Stimulated activated naive B cell treated with anti-CD40 and anti-IgM and Interleukin-4, amounts not matched to agents 10 μg/mL and 1 μg/mL and 100 μg/mL, for 72 hours (primary cell): ENCODE measurements at regions not wholly inside any gene's neighbourhood (a gene's known extent, or its start where the extent isn't known, plus 50 kb on each side); places are given as distances from the start of the nearest gene placed in this dataset.
"Not testable (repeated sequence)": the region's sequence is repeated elsewhere in the genome, so short reads cannot be mapped to it uniquely, and the experiment has no call there.

Experiments
- ATAC-seq, 2 donors: fragments of 150-1000 bp; cut with Tn5 transposase; replicated peaks; 2 replicates each; pipeline ENCODE4 v1.10.0; 2021; ENCODE audit warnings: moderate library complexity in 1 of 2
- DNase-seq: peaks from one replicate; pipeline ENCODE4 v3.0.0; 2021
- H3K27ac Mint-ChIP-seq: one replicate; pipeline ENCODE4 v1.8.0; 2022; ENCODE audit warnings: mild to moderate bottlenecking, mixed read lengths
- H3K27me3 Mint-ChIP-seq, 2 donors: one replicate each; pipeline ENCODE4 v1.8.0; 2022; ENCODE audit warnings: mixed read lengths in 2 of 2
- H3K36me3 Mint-ChIP-seq, 2 donors: one replicate each; pipeline ENCODE4 v1.8.0; 2022; ENCODE audit warnings: mixed read lengths in 2 of 2, mild to moderate bottlenecking in 1 of 2
- H3K4me1 Mint-ChIP-seq, 2 donors: one replicate each; pipeline ENCODE4 v1.8.0; 2022; ENCODE audit warnings: mixed read lengths in 2 of 2, mild to moderate bottlenecking in 1 of 2
- H3K4me3 Mint-ChIP-seq, 2 donors: one replicate each; pipeline ENCODE4 v1.8.0; 2022; ENCODE audit warnings: mild to moderate bottlenecking in 2 of 2, mixed read lengths in 2 of 2, moderate library complexity in 1 of 2
- H3K9me3 Mint-ChIP-seq, 2 donors: one replicate each; pipeline ENCODE4 v1.8.0; 2022; ENCODE audit warnings: mixed read lengths in 2 of 2, mild to moderate bottlenecking in 1 of 2

DNA sequence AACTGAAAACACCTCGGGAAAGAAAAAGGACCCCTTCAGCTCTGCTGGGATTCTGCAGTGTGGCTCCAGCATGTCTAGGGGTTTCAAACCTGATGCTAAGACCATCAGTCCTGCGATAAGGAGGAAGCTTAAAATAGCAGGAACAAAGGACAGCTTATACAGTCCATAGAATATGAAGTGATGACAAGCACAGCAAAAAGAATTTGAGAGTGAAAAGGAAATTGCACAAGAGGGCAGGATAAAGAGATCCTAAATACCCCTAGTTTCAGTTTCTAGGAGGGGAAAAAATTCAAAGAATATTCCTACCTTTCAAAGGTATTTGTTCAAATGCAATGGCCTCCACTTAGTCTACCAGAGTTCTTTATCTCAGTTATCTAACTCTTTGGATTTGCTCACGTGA is 171.4 kb downstream of the TGFB2 start:
- DNase-seq, result no peak
- peaks cover 3 to 10% of the 10 kb centered on the region in 2 donors for H3K4me1 Mint-ChIP-seq
- H3K27me3 Mint-ChIP-seq, result peaks cover 13 to 28% of the 10 kb centered on the region in 2 donors
- no peaks in the 10 kb centered on the region for H3K36me3 Mint-ChIP-seq
- no peak for ATAC-seq
- no peak overlapping the region for H3K4me3 Mint-ChIP-seq
- H3K9me3 Mint-ChIP-seq, result peaks cover 0 to 7% of the 10 kb centered on the region in 2 donors
- no peak overlapping the region for H3K27ac Mint-ChIP-seq

DNA sequence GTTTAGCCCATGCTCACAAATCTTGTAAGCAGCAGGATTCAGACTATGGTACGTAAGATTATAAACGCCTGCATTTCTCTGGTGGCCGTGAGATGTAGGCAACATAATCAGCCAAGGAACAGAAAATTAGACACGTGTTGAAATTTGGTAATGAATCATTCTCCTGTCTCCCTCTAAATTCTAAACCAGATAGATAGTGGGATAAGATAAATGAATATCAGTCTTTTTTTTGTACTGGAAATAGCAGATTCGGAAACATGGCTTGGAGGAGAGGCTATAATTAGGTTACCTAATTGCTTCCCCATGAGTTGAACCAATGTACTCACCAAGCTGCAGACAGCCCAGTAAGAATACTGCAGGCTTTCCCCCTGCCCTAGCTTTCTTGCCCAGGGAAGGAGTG is 172.3 kb downstream of the TGFB2 start:
- Mint-ChIP-seq H3K9me3 (peaks cover 0 to 4% of the 10 kb centered on the region in 2 donors), H3K36me3 (no peaks in the 10 kb centered on the region), H3K27me3 (peaks cover 14 to 30% of the 10 kb centered on the region in 2 donors), H3K4me1 (peaks cover 0 to 4% of the 10 kb centered on the region in 2 donors), H3K4me3 (no peak overlapping the region), H3K27ac (no peak overlapping the region)
- no peak for ATAC-seq
- no peak for DNase-seq

DNA sequence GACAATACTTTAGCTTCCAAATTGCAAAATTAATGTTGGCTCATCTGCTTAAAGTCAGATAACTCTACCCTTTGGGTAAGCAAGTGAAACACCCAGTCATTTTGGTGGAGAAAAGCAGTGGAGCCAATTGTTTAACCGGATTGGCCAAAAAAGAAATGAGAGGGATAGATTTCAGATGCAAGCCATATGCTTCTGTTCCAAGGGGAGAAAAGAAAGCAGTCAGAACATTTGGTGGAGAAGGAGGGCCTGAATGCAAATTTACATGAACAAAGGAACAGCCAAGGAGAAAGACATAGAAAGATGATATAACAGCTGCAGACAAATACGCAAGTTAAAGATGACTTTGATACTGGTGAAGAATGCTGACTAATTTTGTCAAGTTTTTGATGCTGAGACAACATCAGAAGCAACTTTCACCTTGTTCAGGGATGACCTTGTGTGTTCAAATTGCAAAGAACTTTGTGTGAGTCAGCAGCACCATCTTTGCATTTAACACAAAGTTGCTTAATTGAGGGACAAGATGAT is 173.1 kb downstream of the TGFB2 start:
- Mint-ChIP-seq H3K4me3 (no peak overlapping the region), H3K27me3 (peaks cover 14 to 30% of the 10 kb centered on the region in 2 donors), H3K27ac (no peak overlapping the region), H3K36me3 (no peaks in the 10 kb centered on the region), H3K4me1 (no peaks in the 10 kb centered on the region), H3K9me3 (no peaks in the 10 kb centered on the region)
- DNase-seq, result no peak
- no peak for ATAC-seq

DNA sequence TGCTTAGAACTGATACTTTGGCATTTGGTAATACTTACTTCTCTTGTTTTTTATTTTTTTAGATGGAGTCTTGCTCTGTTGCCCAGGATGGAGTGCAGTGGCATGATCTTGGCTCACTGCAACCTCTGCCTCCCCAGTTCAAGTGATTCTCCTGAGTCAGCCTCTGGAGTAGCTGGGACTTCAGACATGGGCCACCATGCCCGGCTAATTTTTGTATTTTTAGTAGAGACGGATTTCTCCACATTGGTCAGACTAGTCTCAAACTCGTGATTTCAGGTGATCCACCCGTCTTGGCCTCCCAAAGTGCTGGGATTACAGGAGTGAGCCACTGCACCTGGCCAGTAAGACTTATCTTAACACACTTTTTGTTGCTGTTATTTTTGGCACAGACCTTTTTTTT is 175.5 kb downstream of the TGFB2 start:
- not testable (repeated sequence) for ATAC-seq, DNase-seq, H3K9me3 Mint-ChIP-seq, H3K4me3 Mint-ChIP-seq, H3K36me3 Mint-ChIP-seq, H3K27ac Mint-ChIP-seq, H3K4me1 Mint-ChIP-seq
- H3K27me3 Mint-ChIP-seq, result peaks cover 14 to 30% of the 10 kb centered on the region in 2 donors

DNA sequence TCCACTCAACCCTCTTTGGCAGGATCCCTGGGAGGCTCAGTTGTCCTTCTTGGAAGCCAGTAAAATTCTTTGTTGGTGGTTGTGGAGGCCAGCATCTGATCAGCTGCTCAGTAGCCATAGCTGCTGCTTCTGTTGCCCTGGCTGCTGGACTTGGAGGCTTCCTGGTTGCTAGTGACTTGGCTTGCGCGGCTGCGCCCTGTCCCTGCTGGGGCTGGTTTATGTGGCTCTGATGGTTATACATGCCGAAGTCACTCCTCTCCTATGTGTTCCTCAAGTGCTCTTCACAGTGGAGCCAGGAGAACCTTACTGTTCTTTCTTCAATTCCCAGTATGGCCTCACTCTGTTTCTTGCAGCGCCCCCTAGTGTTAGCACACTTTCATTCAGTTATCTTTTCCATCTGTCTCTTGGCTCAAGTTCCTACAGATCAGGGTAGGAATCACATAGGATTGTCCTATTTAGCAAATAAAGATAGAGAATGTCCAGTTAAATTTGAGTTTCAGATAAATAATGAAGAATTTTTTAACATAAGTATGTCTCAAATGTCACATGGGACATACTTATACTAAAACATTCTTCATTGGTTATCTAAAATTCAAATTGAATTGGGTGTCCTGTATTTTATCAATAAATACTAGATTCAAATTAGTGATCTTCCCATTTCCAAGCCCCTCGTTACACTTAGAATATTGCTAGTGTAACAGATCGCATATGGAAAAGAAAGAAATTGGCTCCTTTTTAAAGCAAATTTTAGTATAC is 176.5 kb downstream of the TGFB2 start:
- Mint-ChIP-seq H3K4me3 (no peak overlapping the region), H3K36me3 (no peaks in the 10 kb centered on the region), H3K27ac (no peak overlapping the region), H3K9me3 (no peaks in the 10 kb centered on the region), H3K27me3 (peaks cover 11 to 30% of the 10 kb centered on the region in 2 donors), H3K4me1 (no peaks in the 10 kb centered on the region)
- DNase-seq, result peak; percentile 6
- ATAC-seq, result peak; percentile 51

DNA sequence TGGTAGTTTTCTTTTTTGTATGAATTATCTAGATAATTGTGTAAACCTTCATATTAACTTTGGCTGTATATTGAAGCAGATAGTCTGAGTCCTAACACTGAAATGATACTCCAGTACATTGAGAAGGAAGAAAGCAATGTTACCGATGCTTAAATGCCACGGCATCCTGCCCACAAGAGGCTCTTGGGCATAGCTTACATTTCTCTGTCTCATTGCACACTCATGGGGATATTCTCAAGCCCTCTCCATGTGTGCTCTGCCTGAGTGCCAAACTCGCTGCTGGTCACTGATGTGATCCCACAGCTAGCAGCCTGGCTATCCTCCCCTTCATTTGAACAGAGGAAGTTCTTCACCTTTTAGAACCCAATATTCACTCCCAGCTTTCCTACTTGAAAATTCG is 179.4 kb downstream of the TGFB2 start:
- H3K4me3 Mint-ChIP-seq, result no peak overlapping the region
- peaks cover 11 to 18% of the 10 kb centered on the region in 2 donors for H3K27me3 Mint-ChIP-seq
- H3K27ac Mint-ChIP-seq, result no peak overlapping the region
- no peaks in the 10 kb centered on the region for H3K4me1 Mint-ChIP-seq
- H3K36me3 Mint-ChIP-seq, result no peaks in the 10 kb centered on the region
- H3K9me3 Mint-ChIP-seq, result no peaks in the 10 kb centered on the region
- ATAC-seq (no peak), DNase-seq (no peak)

DNA sequence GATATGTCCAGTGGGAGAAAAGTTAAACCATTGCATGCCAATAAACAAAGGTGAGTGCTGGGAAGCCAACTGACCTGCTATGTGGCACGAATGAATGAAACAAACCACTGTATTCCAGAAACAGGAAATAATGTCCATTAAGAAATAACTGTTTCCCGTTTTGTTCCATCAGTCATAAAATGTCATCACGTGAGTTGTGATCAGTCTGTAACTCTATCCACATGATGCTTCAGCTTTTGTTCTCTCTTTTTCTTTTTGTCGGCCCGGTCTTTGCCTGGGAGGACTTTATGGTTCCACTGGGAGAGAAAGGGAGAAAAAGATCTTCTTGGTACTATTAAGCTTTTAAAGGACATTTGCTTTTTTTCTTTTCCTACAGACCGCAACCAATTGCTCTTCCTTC is 179.9 kb downstream of the TGFB2 start:
- Mint-ChIP-seq H3K4me1 (no peaks in the 10 kb centered on the region), H3K36me3 (no peaks in the 10 kb centered on the region), H3K4me3 (no peak overlapping the region), H3K9me3 (no peaks in the 10 kb centered on the region), H3K27ac (no peak overlapping the region), H3K27me3 (peaks cover 11 to 17% of the 10 kb centered on the region in 2 donors)
- ATAC-seq, result no peak
- DNase-seq, result no peak

DNA sequence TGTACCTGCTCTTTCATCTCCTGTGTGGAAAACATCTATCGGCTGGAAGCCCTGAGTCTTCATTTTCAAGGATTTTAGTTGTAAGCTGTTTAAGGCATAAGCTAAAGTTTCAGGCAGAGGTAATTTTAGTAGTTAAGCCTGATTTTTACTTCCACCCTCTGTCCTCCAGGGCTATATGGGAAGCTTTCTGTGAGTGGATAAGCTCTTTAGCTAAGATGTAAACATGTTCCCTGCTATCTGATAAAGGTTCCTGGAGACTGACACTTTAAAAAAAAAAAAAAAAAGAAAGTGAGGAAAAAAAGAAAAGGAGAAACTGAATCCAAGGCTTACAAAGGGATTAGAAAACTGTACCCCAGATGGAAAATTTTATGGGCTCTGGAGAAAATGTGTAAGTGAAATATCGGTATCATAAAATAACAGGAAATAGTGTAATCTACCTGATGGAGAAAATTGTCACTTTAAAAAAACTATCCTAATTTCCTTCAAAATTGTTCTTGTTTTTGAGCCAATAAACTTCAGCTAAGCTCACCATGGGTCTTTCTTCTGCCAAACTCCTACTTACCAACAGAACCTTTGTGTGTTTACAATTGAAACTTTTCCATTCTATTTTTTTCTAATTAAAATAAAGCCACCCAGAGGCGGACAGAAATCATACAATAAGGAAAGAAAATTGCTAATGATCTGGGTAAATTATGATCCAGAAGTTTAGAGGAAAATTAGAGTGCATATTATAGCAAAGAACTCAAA is 180.5 kb downstream of the TGFB2 start:
- Mint-ChIP-seq H3K36me3 (no peaks in the 10 kb centered on the region), H3K4me1 (no peaks in the 10 kb centered on the region), H3K27me3 (peaks cover 11% of the 10 kb centered on the region in 2 donors), H3K9me3 (no peaks in the 10 kb centered on the region), H3K4me3 (no peak overlapping the region), H3K27ac (no peak overlapping the region)
- ATAC-seq (no peak), DNase-seq (no peak)

DNA sequence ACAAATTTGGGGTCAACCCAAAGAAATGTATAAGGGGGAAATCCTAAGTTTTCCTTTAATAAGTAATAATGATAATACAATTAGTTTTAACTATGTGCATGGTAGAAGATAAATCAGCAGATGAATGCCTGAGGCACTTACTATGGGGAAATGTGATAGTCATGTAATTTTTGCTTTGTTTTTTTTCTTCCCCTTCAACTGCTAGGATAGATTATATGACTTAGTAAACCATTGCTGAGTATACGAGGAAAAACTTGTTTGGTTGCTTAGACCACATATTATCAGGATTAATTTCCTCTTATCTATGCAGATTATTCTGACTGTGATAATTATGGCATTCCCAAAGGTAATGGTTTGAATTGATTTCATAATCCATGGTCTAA is 181.1 kb downstream of the TGFB2 start:
- no peaks in the 10 kb centered on the region for H3K36me3 Mint-ChIP-seq
- H3K27me3 Mint-ChIP-seq, result peaks cover 5 to 8% of the 10 kb centered on the region in 2 donors
- no peak for DNase-seq
- no peaks in the 10 kb centered on the region for H3K9me3 Mint-ChIP-seq
- ATAC-seq, result no peak
- no peak overlapping the region for H3K27ac Mint-ChIP-seq
- H3K4me1 Mint-ChIP-seq, result no peaks in the 10 kb centered on the region
- no peak overlapping the region for H3K4me3 Mint-ChIP-seq

DNA sequence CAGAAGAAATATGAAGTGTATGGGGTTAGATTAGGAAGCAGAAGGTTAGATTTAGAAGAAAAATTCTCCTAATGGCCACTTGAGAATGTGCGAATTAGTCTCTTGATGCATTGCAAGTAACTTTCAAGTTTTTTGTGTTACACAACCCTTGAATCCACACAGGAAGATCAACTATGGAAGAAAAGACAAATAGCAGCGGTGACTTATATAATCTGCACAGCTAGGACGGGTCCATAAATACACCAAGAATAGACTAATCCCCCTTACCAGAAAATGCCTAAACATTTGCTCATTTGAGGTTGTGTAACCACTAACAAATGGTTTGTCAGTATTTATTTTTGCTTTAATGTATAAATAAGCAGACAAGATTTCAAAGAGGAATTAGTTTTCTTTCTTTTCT is 182.6 kb downstream of the TGFB2 start:
- DNase-seq, result no peak

DNA sequence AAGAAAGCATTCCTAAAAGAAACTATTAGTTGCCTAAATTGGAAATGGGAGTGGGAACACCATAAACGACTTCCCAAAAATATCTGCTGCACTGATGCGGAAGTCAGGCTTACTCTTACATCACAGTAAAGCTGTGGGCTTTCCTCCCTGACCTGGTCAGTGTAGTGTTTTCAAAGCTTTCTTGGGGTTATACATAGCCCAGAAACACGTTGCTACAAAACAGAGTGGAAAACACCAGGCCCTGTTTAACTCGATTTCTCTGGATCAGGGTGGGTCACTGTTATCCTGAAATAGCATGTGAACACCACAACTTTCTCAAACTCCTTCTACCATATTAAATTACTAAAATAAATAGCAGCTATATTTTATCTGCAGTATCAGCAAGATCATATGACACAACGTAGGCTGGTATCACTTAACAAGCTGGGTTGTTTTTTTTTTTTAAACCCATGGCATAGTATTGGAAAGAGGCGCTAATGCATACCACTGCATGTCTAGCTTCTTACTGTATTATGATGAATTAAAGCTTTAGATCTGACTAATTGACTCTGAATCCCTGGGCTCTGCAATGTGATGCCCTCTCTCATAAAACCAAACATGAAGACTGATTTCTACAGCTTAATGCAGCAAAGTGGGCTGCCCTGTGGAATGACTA is 184.6 kb downstream of the TGFB2 start:
- no peak overlapping the region for H3K27ac Mint-ChIP-seq
- no peaks in the 10 kb centered on the region for H3K9me3 Mint-ChIP-seq

More for the DNA sequence above, 182.6 kb downstream of the TGFB2 start:
- H3K27me3 Mint-ChIP-seq, result peaks cover 0 to 4% of the 10 kb centered on the region in 2 donors
- no peak overlapping the region for H3K27ac Mint-ChIP-seq
- no peak overlapping the region for H3K4me3 Mint-ChIP-seq
- no peaks in the 10 kb centered on the region for H3K9me3 Mint-ChIP-seq
- no peak for ATAC-seq
- no peaks in the 10 kb centered on the region for H3K4me1 Mint-ChIP-seq
- no peaks in the 10 kb centered on the region for H3K36me3 Mint-ChIP-seq

DNA sequence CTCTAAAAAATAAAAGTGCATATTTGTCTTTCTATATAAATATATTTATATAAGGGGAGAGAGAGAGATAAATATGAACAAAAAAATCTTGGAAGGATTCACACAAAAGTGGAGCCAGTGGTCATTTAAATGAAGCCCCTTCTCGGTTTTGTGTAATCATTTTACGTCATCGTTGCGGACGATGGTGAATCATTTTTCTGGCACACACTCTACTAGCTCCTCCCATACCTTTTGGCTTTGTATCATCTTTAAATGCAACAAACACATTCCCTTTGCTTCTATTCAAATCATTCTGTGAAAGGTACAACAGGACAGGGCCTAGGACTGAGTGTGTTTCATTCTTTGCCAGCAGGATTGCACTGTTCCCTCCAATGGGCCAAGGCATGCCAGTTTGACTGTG is 186.8 kb downstream of the TGFB2 start:
- ATAC-seq, result no peak
- no peak for DNase-seq
- Mint-ChIP-seq H3K4me3 (no peak overlapping the region), H3K36me3 (no peaks in the 10 kb centered on the region), H3K27me3 (peaks cover 0 to 4% of the 10 kb centered on the region in 2 donors), H3K4me1 (no peaks in the 10 kb centered on the region), H3K9me3 (no peaks in the 10 kb centered on the region), H3K27ac (no peak overlapping the region)

More for the DNA sequence above, 184.6 kb downstream of the TGFB2 start:
- DNase-seq (no peak), ATAC-seq (no peak)
- Mint-ChIP-seq H3K36me3 (no peaks in the 10 kb centered on the region), H3K4me1 (no peaks in the 10 kb centered on the region), H3K4me3 (no peak overlapping the region), H3K27me3 (peaks cover 0 to 8% of the 10 kb centered on the region in 2 donors)

DNA sequence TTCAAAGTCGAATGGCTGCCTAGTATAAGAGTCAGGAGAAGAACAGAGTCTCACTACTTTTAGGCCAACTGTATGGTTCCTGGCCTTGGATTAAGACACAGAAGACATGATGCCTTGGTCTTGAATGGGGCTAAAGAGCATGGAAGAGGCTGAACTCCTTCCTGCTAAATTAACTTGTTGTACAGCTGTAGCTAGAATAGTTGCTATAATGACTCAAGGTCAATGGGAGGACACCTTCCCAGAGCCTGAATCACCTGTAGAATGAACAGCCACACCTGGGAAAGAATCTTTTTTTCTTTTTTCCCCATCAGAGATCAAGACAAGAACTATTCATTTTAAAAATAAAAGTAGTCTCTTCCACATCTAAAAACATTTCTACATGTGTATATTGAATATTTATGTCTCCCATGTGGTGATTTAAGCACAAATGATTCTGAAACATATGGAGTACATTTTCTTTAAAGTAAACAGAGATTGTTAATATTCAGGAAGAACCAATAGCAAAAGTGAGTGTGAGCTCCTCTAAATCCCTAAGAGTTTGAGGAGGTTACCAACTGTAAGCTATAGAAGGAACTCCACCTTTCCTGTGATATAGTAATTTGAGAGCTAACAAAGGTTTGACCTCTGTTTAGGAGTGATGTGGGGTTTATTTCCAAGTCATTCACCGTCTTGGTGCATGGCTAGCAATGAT is 191.3 kb downstream of the TGFB2 start:
- no peak for ATAC-seq

More for the DNA sequence above, 191.3 kb downstream of the TGFB2 start:
- Mint-ChIP-seq H3K4me1 (no peaks in the 10 kb centered on the region), H3K4me3 (no peak overlapping the region), H3K36me3 (no peaks in the 10 kb centered on the region), H3K27ac (no peak overlapping the region), H3K27me3 (peaks cover 0 to 4% of the 10 kb centered on the region in 2 donors), H3K9me3 (no peaks in the 10 kb centered on the region)
- no peak for DNase-seq
